ENCODE measurements at regions not wholly inside any gene's neighbourhood (a gene's known extent, or its start where the extent isn't known, plus 50 kb on each side); places are given as distances from the start of the nearest gene placed in this dataset.

- peak; percentile 22 for DNase-seq
Measured at GRCh38 chr2:136362676-136363390, 244.9 kb upstream of the CXCR4 start.

GRCh38 chr2:136361521-136361920, 243.6 kb upstream of the CXCR4 start:
- no peak for DNase-seq

GRCh38 chr2:136360790-136361189, 242.8 kb upstream of the CXCR4 start:
- no peak for DNase-seq

GRCh38 chr2:136359121-136359965, 241.4 kb upstream of the CXCR4 start:
- DNase-seq, result no peak

- DNase-seq, result no peak
Measured at GRCh38 chr2:136358576-136358975, 240.6 kb upstream of the CXCR4 start.

GRCh38 chr2:136357007-136357380, 239.0 kb upstream of the CXCR4 start:
- no peak for DNase-seq

GRCh38 chr2:136356125-136357006, 238.4 kb upstream of the CXCR4 start:
- DNase-seq, result no peak

GRCh38 chr2:136351684-136352083, 233.7 kb upstream of the CXCR4 start:
- DNase-seq, result no peak

GRCh38 chr2:136347981-136348380, 230.0 kb upstream of the CXCR4 start:
- no peak for DNase-seq

- no peak for DNase-seq
Measured at GRCh38 chr2:136344339-136344738, 226.4 kb upstream of the CXCR4 start.

GRCh38 chr2:136342138-136342537, 224.2 kb upstream of the CXCR4 start:
- no peak for DNase-seq

- DNase-seq, result no peak
Measured at GRCh38 chr2:136334967-136335366, 217.0 kb upstream of the CXCR4 start.

GRCh38 chr2:136332436-136333095, 214.6 kb upstream of the CXCR4 start:
- no peak for DNase-seq

- no peak for DNase-seq
Measured at GRCh38 chr2:136331226-136331625, 213.3 kb upstream of the CXCR4 start.

- DNase-seq, result no peak
Measured at GRCh38 chr2:136328207-136328795, 210.4 kb upstream of the CXCR4 start.

GRCh38 chr2:136327162-136327852, 209.4 kb upstream of the CXCR4 start:
- peak; percentile 74 for DNase-seq

GRCh38 chr2:136325844-136326331, 207.9 kb upstream of the CXCR4 start:
- no peak for DNase-seq

GRCh38 chr2:136324966-136325365, 207.0 kb upstream of the CXCR4 start:
- no peak for DNase-seq

GRCh38 chr2:136323935-136324334, 206.0 kb upstream of the CXCR4 start:
- no peak for DNase-seq

GRCh38 chr2:136323195-136323594, 205.2 kb upstream of the CXCR4 start:
- DNase-seq, result no peak

- DNase-seq, result no peak
Measured at GRCh38 chr2:136322428-136322827, 204.5 kb upstream of the CXCR4 start.

- DNase-seq, result no peak
Measured at GRCh38 chr2:136319651-136320050, 201.7 kb upstream of the CXCR4 start.

Measured in activated gamma-delta T cell treated with Interleukin-2 at 50 U/mL for 16 hours (primary cell).